ENCODE measurements at regions not wholly inside any gene's neighbourhood (a gene's known extent, or its start where the extent isn't known, plus 50 kb on each side); places are given as distances from the start of the nearest gene placed in this dataset.
A peak's percentile ranks its signal among the peaks of the same experiment; 100 is the strongest.

GRCh38 chr4:175051974-175052373 is 133.8 kb downstream of the ADAM29 start:
- in situ Hi-C loops (cut with MboI): no loop called here
- Histone ChIP-seq H3K36me3 (ENCODE audit: control insufficient read depth, insufficient read depth, low read length) (no peaks in the 10 kb centered on the region), H2AFZ (ENCODE audit: low read depth, low read length) (no peak overlapping the region), H3K4me2 (ENCODE audit: insufficient read depth, low read length) (no peak overlapping the region), H3K9ac (ENCODE audit: insufficient read depth in 1 of 2, low read depth in 2 of 2, low read length in 2 of 2) (no peak overlapping the region), H3K27ac (ENCODE audit: extremely low read depth, low read depth, low read length) (no peak overlapping the region), H3K4me3 (no peak overlapping the region), H3K4me1 (replicated peaks in 1 of 2; ENCODE audit: control insufficient read depth in 2 of 2, insufficient read depth in 2 of 2, low read length in 2 of 2) (no peaks in the 10 kb centered on the region), H3K9me3 (replicated peaks; ENCODE audit: control insufficient read depth, insufficient read depth, low read depth, low read length) (no peaks in the 10 kb centered on the region), H3K27me3 (ENCODE audit: control insufficient read depth in 2 of 2, insufficient read depth in 2 of 2, low read length in 2 of 2) (no peaks in the 10 kb centered on the region), H4K20me1 (replicated peaks; ENCODE audit: control insufficient read depth, insufficient read depth, low read length) (no peaks in the 10 kb centered on the region), H3K9me1 (ENCODE audit: control insufficient read depth, insufficient read depth, low read length) (no peaks in the 10 kb centered on the region), H3K79me2 (ENCODE audit: control insufficient read depth, insufficient read depth, low read length) (no peaks in the 10 kb centered on the region)
- FAIRE-seq: no peak
- BruUV-seq (replicated peaks): no TSS peak
- ChIA-PET CTCF (ENCODE audit: low intra/inter-chr PET ratio) (no interaction called here), POLR2A (no interaction called here)
- no peak for ATAC-seq
- DNase-seq (ENCODE audit: extremely low read depth in 1 of 4, low spot score in 3 of 4): no peak
- intact Hi-C loops (cut with micrococcal nuclease): no loop called here
- TF ChIP-seq PHTF2 (CRISPR knock-in tag; IDR thresholded peaks at IDR 0.05): no peak
- no peak for TF ChIP-seq CREB1 (IDR thresholded peaks at IDR 0.05)
- no peak for TF ChIP-seq CREB1 (CRISPR knock-in tag; IDR thresholded peaks at IDR 0.05)
- no peak for TF ChIP-seq IFI16 (CRISPR knock-in tag; IDR thresholded peaks at IDR 0.05)
- TF ChIP-seq RFX5 (IDR thresholded peaks at IDR 0.05; ENCODE audit: low read depth, low read length): no peak
- no peak for TF ChIP-seq KAT2B (IDR thresholded peaks at IDR 0.05; ENCODE audit: low read depth, low read length)
- no peak for TF ChIP-seq TAF7 (tag; IDR thresholded peaks at IDR 0.05)
- WGBS (ENCODE audit: insufficient coverage, low coverage, missing lambda C conversion rate): 0% methylated on average over 2 of the region's 2 CpGs

GRCh38 chr4:175054980-175055379 is 136.8 kb downstream of the ADAM29 start:
- H3K9me1 ChIP-seq (ENCODE audit: control insufficient read depth, insufficient read depth, low read length): no peaks in the 10 kb centered on the region
- H3K9ac ChIP-seq (ENCODE audit: insufficient read depth in 1 of 2, low read depth in 2 of 2, low read length in 2 of 2): no peak overlapping the region
- H3K27ac ChIP-seq (ENCODE audit: extremely low read depth, low read depth, low read length): no peak overlapping the region
- ChIA-PET CTCF (ENCODE audit: low intra/inter-chr PET ratio) (no interaction called here), POLR2A (no interaction called here)
- no peak overlapping the region for H2AFZ ChIP-seq (ENCODE audit: low read depth, low read length)
- no peak for ATAC-seq
- in situ Hi-C loops (cut with MboI) (no loop called here), intact Hi-C loops (cut with micrococcal nuclease) (no loop called here)
- H3K4me2 ChIP-seq (ENCODE audit: insufficient read depth, low read length): no peak overlapping the region
- H4K20me1 ChIP-seq (replicated peaks; ENCODE audit: control insufficient read depth, insufficient read depth, low read length): no peaks in the 10 kb centered on the region
- no peak for FAIRE-seq
- H3K36me3 ChIP-seq (ENCODE audit: control insufficient read depth, insufficient read depth, low read length): no peaks in the 10 kb centered on the region
- H3K27me3 ChIP-seq (ENCODE audit: control insufficient read depth in 2 of 2, insufficient read depth in 2 of 2, low read length in 2 of 2): no peaks in the 10 kb centered on the region
- no peaks in the 10 kb centered on the region for H3K9me3 ChIP-seq (replicated peaks; ENCODE audit: control insufficient read depth, insufficient read depth, low read depth, low read length)
- H3K4me3 ChIP-seq: no peak overlapping the region
- 0% methylated on average over 3 of the region's 3 CpGs for WGBS (ENCODE audit: insufficient coverage, low coverage, missing lambda C conversion rate)
- no peaks in the 10 kb centered on the region for H3K4me1 ChIP-seq (replicated peaks in 1 of 2; ENCODE audit: control insufficient read depth in 2 of 2, insufficient read depth in 2 of 2, low read length in 2 of 2)
- BruUV-seq (replicated peaks): no TSS peak
- peak in 1 of 4 experiments; percentile 2 for DNase-seq (ENCODE audit: extremely low read depth in 1 of 4, low spot score in 3 of 4)
- no peaks in the 10 kb centered on the region for H3K79me2 ChIP-seq (ENCODE audit: control insufficient read depth, insufficient read depth, low read length)
- TF ChIP-seq RBM34 (IDR thresholded peaks at IDR 0.05; ENCODE audit: borderline replicate concordance, insufficient read depth, low read length) (no peak), ZKSCAN1 (IDR thresholded peaks at IDR 0.05; ENCODE audit: low read depth, low read length) (no peak), ZNF431 (CRISPR knock-in tag; IDR thresholded peaks at IDR 0.05) (no peak), ETV6 (IDR thresholded peaks at IDR 0.05; ENCODE audit: borderline replicate concordance in 1 of 2, low read depth in 2 of 2, low read length in 1 of 2) (no peak), ETV6 (CRISPR knock-in tag; IDR thresholded peaks at IDR 0.05; ENCODE audit: borderline replicate concordance) (no peak), BRF2 (IDR thresholded peaks at IDR 0.05; ENCODE audit: borderline replicate concordance, insufficient read depth, insufficient read length) (no peak), RBM39 (optimal IDR thresholded peaks at IDR 0.05; ENCODE audit: low read depth, low read length) (no peak), PRMT5 (CRISPR knock-in tag; IDR thresholded peaks at IDR 0.05) (no peak), ZNF217 (CRISPR knock-in tag; IDR thresholded peaks at IDR 0.05) (no peak), MTA1 (IDR thresholded peaks at IDR 0.05; ENCODE audit: borderline replicate concordance) (no peak), NRF1 (conservative IDR thresholded peaks at IDR 0.05 in 1 of 2, IDR thresholded peaks at IDR 0.05 in 1 of 2) (no peak), ETV1 (tag; conservative IDR thresholded peaks at IDR 0.05; ENCODE audit: low read depth) (no peak)

Measured in K562 (cell line).